OCI-LY7 (cell line): ENCODE measurements at regions not wholly inside any gene's neighbourhood (a gene's known extent, or its start where the extent isn't known, plus 50 kb on each side); places are given as distances from the start of the nearest gene placed in this dataset.

Experiments used
- BruUV-seq: library from RNA; stranded (reverse); fragments of 400-500 nt; replicated peaks from 2 replicates; lab custom pipeline; 2021; lab: Mats Ljungman, UMichigan
- CTCF ChIA-PET: fragments of 300-600 bp; sonication (Branson Sonifier 250); formaldehyde crosslinking; loops from one replicate; lab custom pipeline; 2022; ENCODE audit warnings: antibody characterized with exemption; ENCODE audit not compliant: unreplicated experiment; lab: Charles Lee
- POLR2A ChIA-PET: fragments of 300-600 bp; sonication (Branson Sonifier 250); formaldehyde crosslinking; loops from one replicate; lab custom pipeline; 2022; ENCODE audit warnings: antibody characterized with exemption; lab: Charles Lee
- DNase-seq: peaks from one replicate; pipeline ENCODE4 v3.0.0-alpha.2; 2015; ENCODE audit warnings: low spot score
- H2AFZ ChIP-seq: fragments of 200-600 bp; sonication (generic), shearing (Covaris generic); 2 replicates; pipeline ENCODE4 v1.6.1; 2014; ENCODE audit warnings: mild to moderate bottlenecking, antibody characterized with exemption, low read length, moderate library complexity
- H3K27ac ChIP-seq: fragments of 200-600 bp; sonication (generic); 2 replicates; pipeline ENCODE4 v1.5.1; 2014; ENCODE audit warnings: mixed run types, low read depth, mild to moderate bottlenecking, moderate library complexity, low read length, inconsistent platforms; ENCODE audit not compliant: poor library complexity, severe bottlenecking
- H3K36me3 ChIP-seq: fragments of 200-600 bp; sonication (generic); 2 replicates; pipeline ENCODE4 v1.6.1; 2014; ENCODE audit warnings: mild to moderate bottlenecking, antibody characterized with exemption, low read length, moderate library complexity, mixed read lengths; ENCODE audit not compliant: insufficient read depth
- H3K4me1 ChIP-seq: fragments of 200-600 bp; sonication (generic); 2 replicates; pipeline ENCODE4 v1.5.1; 2014; ENCODE audit warnings: mild to moderate bottlenecking, low read length; ENCODE audit not compliant: insufficient read depth, poor library complexity, severe bottlenecking
- H3K4me2 ChIP-seq: fragments of 200-600 bp; sonication (generic); 2 replicates; pipeline ENCODE4 v1.6.1; 2014; ENCODE audit warnings: mild to moderate bottlenecking, low read length
- H3K4me3 ChIP-seq: fragments of 200-600 bp; sonication (generic); 2 replicates; pipeline ENCODE4 v1.5.1; 2014; ENCODE audit warnings: mild to moderate bottlenecking, low read depth, low read length; ENCODE audit not compliant: poor library complexity, severe bottlenecking
- H3K79me2 ChIP-seq: fragments of 200-600 bp; sonication (generic); 2 replicates; pipeline ENCODE4 v1.6.1; 2016; ENCODE audit warnings: low read depth, mild to moderate bottlenecking, low read length, moderate library complexity, mixed read lengths; ENCODE audit not compliant: insufficient read depth
- H3K9me2 ChIP-seq: fragments of 200-600 bp; sonication (generic); 2 replicates; pipeline ENCODE4 v1.6.1; 2016; ENCODE audit warnings: mild to moderate bottlenecking, low read length, mixed read lengths; ENCODE audit not compliant: insufficient read depth
- H3K9me3 ChIP-seq: fragments of 200-600 bp; sonication (generic); 2 replicates; pipeline ENCODE4 v1.6.1; 2014; ENCODE audit warnings: mild to moderate bottlenecking, mixed run types, low read length, mixed read lengths
- H4K20me1 ChIP-seq: fragments of 200-600 bp; sonication (generic); 2 replicates; pipeline ENCODE4 v1.6.1; 2014; ENCODE audit warnings: mild to moderate bottlenecking, antibody characterized with exemption, low read length, moderate library complexity, mixed read lengths; ENCODE audit not compliant: insufficient read depth
- EZH2phosphoT487 ChIP-seq: fragments of 200-600 bp; sonication (generic); IDR thresholded peaks from 2 replicates; pipeline ENCODE4 v1.6.1; 2018; ENCODE audit warnings: low read depth, borderline replicate concordance, mild to moderate bottlenecking, mixed run types, antibody characterized with exemption, low read length, moderate library complexity, mixed read lengths
- intact Hi-C: fragments of 100-400 bp; cut with micrococcal nuclease; formaldehyde crosslinking; loops from one replicate; pipeline ENCODE4 v1.10.0; 2022; ENCODE audit not compliant: unreplicated experiment
- TF ChIP-seq, protein P1 (sequence below): fragments of 200-600 bp; sonication (generic); conservative IDR thresholded peaks from 2 replicates; pipeline ENCODE4 v1.5.1; 2014; ENCODE audit warnings: mild to moderate bottlenecking, antibody characterized with exemption, low read length, moderate library complexity, mixed read lengths

DNA sequence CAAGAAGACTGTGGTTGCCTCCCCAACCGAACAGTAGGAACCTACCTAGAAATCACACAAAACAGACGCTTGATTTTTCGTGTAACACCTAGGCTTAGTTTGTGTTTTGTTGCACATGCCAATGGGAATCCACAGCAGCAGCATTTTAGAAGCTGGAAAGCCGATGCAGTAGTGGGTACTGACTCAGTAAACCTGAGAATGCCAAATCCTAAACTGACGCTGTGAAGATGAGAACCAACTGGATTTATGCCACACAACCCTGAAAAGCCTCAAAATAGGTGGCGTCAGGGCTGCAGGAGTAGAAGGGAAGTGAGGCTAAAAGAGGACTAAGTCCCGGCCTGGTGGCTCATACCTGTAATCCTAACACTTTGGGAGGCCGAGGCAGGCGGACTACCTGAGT lies 162.5 kb downstream of the REEP3 start:
- CTCF ChIA-PET = no interaction called here
- POLR2A ChIA-PET = interaction anchor here (0.7 kb wide), 1 partner anchor 44 kb away, joined by 3 read pairs; no protein-coding TSS in a partner anchor
- intact Hi-C loops = no loop called here

DNA sequence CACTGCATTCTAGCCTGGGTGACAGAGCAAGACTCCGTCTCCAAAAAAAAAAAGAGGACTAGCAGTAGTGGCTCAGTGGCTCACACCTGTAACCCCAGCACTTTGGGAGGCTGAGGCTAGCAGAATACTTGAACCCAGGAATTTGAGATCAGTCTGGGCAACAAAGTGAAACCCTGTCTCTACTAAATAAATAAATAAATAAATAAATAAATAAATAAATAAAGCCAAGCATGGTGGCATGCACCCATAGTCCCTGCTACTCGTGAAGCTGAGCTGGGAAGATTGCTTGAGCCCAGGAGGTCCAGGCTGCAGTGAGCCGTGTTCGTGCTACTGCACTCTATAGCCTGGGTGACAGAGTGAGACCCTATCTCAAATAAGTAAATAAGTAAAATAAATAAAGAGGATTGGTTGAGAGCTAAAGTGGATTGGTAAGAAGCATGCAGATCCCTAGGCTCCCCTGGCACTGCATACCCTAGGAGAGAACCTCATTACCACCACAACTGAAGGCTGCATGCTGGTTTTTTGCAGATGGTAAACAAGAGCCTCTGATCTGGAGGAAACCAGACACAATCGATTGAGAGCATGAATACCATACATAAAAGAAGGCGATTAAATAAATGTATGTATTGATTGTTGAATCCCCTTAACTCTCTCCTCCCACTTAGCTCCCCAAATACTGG lies 163.2 kb downstream of the REEP3 start:
- Histone ChIP-seq H4K20me1 (no peaks in the 10 kb centered on the region), H3K36me3 (no peaks in the 10 kb centered on the region), H3K79me2 (no peaks in the 10 kb centered on the region), H3K9me2 (no peaks in the 10 kb centered on the region), H3K4me2 (no peak overlapping the region), H3K27ac (no peak overlapping the region), H3K9me3 (no peaks in the 10 kb centered on the region), H3K4me1 (no peaks in the 10 kb centered on the region), H3K4me3 (no peak overlapping the region), H2AFZ (no peak overlapping the region)
- no peak for TF ChIP-seq EZH2phosphoT487
- TF ChIP-seq, protein P1, sequence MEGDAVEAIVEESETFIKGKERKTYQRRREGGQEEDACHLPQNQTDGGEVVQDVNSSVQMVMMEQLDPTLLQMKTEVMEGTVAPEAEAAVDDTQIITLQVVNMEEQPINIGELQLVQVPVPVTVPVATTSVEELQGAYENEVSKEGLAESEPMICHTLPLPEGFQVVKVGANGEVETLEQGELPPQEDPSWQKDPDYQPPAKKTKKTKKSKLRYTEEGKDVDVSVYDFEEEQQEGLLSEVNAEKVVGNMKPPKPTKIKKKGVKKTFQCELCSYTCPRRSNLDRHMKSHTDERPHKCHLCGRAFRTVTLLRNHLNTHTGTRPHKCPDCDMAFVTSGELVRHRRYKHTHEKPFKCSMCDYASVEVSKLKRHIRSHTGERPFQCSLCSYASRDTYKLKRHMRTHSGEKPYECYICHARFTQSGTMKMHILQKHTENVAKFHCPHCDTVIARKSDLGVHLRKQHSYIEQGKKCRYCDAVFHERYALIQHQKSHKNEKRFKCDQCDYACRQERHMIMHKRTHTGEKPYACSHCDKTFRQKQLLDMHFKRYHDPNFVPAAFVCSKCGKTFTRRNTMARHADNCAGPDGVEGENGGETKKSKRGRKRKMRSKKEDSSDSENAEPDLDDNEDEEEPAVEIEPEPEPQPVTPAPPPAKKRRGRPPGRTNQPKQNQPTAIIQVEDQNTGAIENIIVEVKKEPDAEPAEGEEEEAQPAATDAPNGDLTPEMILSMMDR = no peak
- ChIA-PET POLR2A (interaction anchor here (0.5 to 0.6 kb wide), 2 partner anchors 42 to 417 kb away, joined by 3 to 7 read pairs; no protein-coding TSS in a partner anchor), CTCF (no interaction called here)
- intact Hi-C loops = no loop called here
- no TSS peak for BruUV-seq
- DNase-seq = no peak

More for the DNA sequence above, 162.5 kb downstream of the REEP3 start:
- Histone ChIP-seq H3K36me3 (no peaks in the 10 kb centered on the region), H2AFZ (no peak overlapping the region), H3K9me2 (no peaks in the 10 kb centered on the region), H3K79me2 (no peaks in the 10 kb centered on the region), H3K27ac (no peak overlapping the region), H3K4me3 (no peak overlapping the region), H4K20me1 (no peaks in the 10 kb centered on the region), H3K4me2 (no peak overlapping the region), H3K4me1 (no peaks in the 10 kb centered on the region), H3K9me3 (no peaks in the 10 kb centered on the region)
- TF ChIP-seq, protein P1 = no peak
- TF ChIP-seq EZH2phosphoT487 = no peak
- no TSS peak for BruUV-seq
- DNase-seq = no peak

DNA sequence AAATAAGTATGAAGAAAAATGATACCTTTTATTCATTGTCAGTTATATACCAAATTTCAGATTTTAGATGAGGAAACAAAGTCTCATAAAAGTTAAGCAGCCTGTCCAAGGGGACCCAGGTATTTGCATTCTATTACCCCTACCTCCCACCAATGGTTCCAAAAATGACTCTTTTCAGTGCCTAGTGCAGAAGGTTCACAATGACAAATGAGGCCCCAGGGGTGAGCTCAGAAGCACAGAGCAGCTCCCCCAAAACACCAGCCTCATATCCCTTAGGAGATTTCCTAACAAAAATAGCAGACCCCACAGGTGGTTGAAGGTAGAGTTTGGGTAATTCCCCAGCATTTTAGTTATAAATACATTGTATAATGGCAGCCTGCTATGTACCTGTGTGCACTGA lies 168.6 kb downstream of the REEP3 start:
- H3K79me2 ChIP-seq = no peaks in the 10 kb centered on the region
- H3K36me3 ChIP-seq = no peaks in the 10 kb centered on the region
- POLR2A ChIA-PET = interaction anchor here (0.6 to 0.7 kb wide), 2 partner anchors 9 to 15 kb away, joined by 3 to 4 read pairs; no protein-coding TSS in a partner anchor
- TF ChIP-seq, protein P1 = no peak
- TF ChIP-seq EZH2phosphoT487 = no peak
- H3K4me1 ChIP-seq = no peaks in the 10 kb centered on the region
- no peak overlapping the region for H3K4me3 ChIP-seq
- DNase-seq = no peak
- H2AFZ ChIP-seq = no peak overlapping the region
- CTCF ChIA-PET = no interaction called here
- H3K9me2 ChIP-seq = no peaks in the 10 kb centered on the region
- no peaks in the 10 kb centered on the region for H4K20me1 ChIP-seq
- H3K27ac ChIP-seq = no peak overlapping the region
- H3K9me3 ChIP-seq = no peaks in the 10 kb centered on the region
- H3K4me2 ChIP-seq = no peak overlapping the region
- intact Hi-C loops = no loop called here
- no TSS peak for BruUV-seq
